Fibroblast of mammary gland (primary cell): ENCODE measurements at regions not wholly inside any gene's neighbourhood (a gene's known extent, or its start where the extent isn't known, plus 50 kb on each side); places are given as distances from the start of the nearest gene placed in this dataset.

Source experiments
- DNase-seq: peaks from one replicate; pipeline ENCODE4 v3.0.0-alpha.2; 2010; ENCODE audit warnings: low read depth
- H3K4me3 ChIP-seq: 2 replicates; pipeline ENCODE4 v1.5.1; 2011; ENCODE audit warnings: low read depth, mild to moderate bottlenecking, low read length, moderate library complexity; ENCODE audit not compliant: control insufficient read depth
- TF ChIP-seq, protein P1 (sequence below): conservative IDR thresholded peaks from 2 replicates; pipeline ENCODE4 v1.5.1; 2011; ENCODE audit warnings: low read depth, low read length, inconsistent platforms; ENCODE audit not compliant: control insufficient read depth, insufficient read depth

DNA sequence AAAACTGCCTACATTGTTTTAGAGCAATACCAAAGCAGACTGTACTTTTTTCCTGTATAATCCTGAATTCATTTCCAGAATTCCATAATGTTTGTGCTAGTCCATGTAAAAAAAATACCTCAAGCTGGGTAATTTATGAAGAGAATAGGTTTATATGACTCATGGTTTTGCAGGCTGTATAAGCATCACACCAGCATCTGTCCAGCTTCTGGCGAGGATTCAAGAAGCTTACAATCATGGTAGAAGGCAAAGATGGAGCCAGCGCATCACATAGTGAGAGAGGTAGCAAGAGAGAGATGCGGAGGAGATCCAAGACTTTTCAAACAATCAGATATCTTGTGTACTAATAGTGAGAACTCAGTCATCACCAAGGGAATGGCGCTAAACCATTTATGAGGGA is 280.3 kb upstream of the CDH9 start:
- TF ChIP-seq, protein P1, sequence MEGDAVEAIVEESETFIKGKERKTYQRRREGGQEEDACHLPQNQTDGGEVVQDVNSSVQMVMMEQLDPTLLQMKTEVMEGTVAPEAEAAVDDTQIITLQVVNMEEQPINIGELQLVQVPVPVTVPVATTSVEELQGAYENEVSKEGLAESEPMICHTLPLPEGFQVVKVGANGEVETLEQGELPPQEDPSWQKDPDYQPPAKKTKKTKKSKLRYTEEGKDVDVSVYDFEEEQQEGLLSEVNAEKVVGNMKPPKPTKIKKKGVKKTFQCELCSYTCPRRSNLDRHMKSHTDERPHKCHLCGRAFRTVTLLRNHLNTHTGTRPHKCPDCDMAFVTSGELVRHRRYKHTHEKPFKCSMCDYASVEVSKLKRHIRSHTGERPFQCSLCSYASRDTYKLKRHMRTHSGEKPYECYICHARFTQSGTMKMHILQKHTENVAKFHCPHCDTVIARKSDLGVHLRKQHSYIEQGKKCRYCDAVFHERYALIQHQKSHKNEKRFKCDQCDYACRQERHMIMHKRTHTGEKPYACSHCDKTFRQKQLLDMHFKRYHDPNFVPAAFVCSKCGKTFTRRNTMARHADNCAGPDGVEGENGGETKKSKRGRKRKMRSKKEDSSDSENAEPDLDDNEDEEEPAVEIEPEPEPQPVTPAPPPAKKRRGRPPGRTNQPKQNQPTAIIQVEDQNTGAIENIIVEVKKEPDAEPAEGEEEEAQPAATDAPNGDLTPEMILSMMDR, result no peak
- DNase-seq, result peak; percentile 62
- H3K4me3 ChIP-seq, result no peak overlapping the region

DNA sequence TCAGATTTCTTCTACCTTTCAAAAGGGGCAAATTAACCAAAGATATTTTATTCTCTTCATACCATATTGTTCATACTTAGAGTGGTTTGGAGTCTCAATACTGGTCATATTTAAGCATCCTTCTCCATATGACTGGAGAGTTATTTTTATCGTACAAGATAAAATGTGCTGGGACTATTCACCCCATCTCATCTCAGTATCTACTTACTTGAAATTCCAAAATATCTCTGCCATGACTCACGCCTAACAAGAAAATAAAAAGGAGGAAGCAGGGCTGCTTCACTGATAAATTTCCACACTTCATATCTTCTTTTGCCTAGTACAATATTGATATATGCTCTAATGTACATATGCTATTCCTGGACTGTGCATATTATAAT is 277.9 kb upstream of the CDH9 start:
- no peak overlapping the region for H3K4me3 ChIP-seq
- TF ChIP-seq, protein P1, result no peak
- DNase-seq, result peak; percentile 67

DNA sequence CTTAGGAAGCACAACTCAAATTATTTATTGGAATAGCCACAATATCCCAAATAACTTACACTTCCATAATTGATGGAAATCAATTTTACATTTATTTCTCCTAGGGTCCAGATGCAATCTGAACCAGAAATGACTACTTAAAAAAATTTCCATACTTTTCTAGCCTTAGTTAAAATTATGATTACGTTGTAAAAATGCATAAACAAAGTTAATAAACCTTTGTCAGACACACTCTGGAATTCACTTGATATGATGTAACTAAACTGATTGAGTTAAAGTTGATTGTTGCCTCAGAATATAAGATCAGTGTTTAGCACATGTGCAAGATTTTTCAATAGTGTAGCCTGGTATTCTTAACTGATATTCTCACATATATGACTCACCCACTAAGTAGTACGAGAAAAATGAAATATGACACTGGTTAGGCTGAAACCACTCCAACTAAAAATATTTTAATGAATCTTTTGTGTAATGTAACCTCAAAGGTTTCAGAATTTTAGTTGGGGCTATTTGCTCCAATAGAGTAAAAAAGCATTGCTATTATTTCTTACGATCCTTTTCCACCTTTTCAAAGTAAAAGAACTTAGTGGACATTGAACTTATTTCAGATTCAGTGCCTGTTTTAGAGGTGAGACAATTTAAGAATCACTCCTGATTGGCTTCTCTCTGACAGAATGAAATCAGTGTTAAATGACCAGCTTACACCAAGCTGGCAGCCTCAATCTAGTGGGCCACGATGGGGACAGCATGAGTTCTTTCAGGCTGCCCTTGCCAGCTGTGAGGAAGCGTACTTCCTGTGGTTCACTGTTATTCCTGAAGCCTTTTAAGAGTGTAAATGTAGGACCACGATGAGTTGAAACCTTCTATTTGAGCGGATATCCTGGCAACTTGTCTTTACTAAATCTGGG is 277.2 kb upstream of the CDH9 start:
- no peak overlapping the region for H3K4me3 ChIP-seq
- peak; percentile 80 for DNase-seq
- TF ChIP-seq, protein P1, result no peak

DNA sequence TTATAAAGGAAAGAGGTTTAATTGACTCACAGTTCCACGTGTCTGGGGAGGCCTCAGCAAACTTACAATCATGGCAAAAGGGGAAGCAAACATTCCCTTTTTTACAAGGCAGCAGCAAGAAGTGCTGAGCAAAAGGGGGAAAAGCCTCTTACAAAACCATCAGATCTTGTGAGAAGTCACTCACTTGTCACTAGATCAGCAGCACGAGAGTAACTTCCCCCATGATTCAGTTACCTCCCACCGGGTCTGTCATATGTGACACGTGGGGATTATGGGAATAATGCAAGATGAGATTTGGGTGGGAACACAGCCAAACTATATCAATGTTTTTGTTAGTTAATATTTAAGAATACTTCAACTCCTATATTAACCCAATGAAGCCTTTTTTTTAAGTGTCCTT is 275.2 kb upstream of the CDH9 start:
- TF ChIP-seq, protein P1, result no peak
- DNase-seq, result no peak
- no peak overlapping the region for H3K4me3 ChIP-seq

DNA sequence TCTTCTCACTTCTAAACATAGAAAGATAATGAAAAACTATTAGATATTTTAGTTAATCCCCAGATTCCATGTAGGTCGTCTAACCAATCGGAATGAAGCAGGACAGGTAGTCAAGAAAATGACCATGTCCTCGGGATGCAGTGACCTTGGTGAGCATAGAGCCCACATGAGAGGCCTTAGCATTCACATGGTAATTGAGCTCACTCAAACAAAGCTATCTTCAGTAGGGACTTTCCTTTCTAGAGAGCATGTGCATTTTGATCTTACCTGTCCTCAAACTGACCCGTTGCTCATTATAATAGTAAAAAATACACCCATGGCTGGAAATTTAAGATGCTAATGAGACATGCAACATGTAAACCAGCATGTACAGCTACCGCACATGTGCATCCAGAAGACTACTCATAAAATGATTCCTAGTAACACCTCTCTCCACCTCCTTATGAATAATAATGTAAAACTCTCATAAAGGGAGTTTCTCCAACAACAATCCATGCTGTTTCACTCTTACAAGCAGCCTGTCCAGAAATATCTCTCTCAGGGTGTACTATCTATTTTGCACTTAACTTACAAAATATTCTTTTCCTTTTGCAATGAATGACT is 274.0 kb upstream of the CDH9 start:
- no peak overlapping the region for H3K4me3 ChIP-seq
- TF ChIP-seq, protein P1, result no peak
- DNase-seq, result no peak

DNA sequence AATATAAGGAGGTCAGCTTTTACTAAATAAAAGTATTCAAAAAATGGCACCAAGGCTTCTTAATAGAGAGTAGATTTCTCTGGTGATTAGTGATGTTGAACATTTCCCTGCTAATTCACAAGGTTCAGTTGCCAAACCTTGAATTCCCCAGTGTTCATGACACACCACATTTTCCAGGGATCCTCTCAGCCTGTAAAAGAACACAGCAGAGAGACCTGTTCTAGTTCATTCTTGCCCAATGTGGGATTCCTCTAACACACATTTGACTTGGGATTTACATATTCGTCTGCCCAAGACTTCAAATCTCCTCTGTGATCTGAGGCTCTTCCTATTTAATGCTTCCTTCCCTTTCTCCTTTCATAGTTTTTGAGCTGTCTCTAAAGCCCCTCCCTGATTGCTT is 273.2 kb upstream of the CDH9 start:
- no peak overlapping the region for H3K4me3 ChIP-seq
- TF ChIP-seq, protein P1, result no peak
- peak; percentile 85 for DNase-seq
